NCI-H146 treated with DMSO at 0.1 percent for 48 hours (cell line): ENCODE measurements at regions not wholly inside any gene's neighbourhood (a gene's known extent, or its start where the extent isn't known, plus 50 kb on each side); places are given as distances from the start of the nearest gene placed in this dataset.

Experiments
- DNase-seq: peaks from one replicate; lab custom pipeline; 2025; ENCODE audit not compliant: unreplicated experiment; lab: John Stamatoyannopoulos, UW

GRCh38 chr13:48146122-48146521, 51.2 kb upstream of the MED4 start:
- no peak for DNase-seq
